ENCODE measurements at regions not wholly inside any gene's neighbourhood (a gene's known extent, or its start where the extent isn't known, plus 50 kb on each side); places are given as distances from the start of the nearest gene placed in this dataset.

- TF ChIP-seq YY1 (IDR thresholded peaks at IDR 0.05; ENCODE audit: low read depth) (no peak), EGR1 (IDR thresholded peaks at IDR 0.05) (no peak), ZBTB7A (IDR thresholded peaks at IDR 0.05; ENCODE audit: low read depth) (no peak), TAF1 (IDR thresholded peaks at IDR 0.05; ENCODE audit: low read depth) (no peak), TCF12 (IDR thresholded peaks at IDR 0.05; ENCODE audit: low read depth) (no peak), RAD21 (IDR thresholded peaks at IDR 0.05; ENCODE audit: low read depth) (no peak), TEAD4 (IDR thresholded peaks at IDR 0.05) (no peak)
These were observed 84.4 kb downstream of the MTERF1 start for GRCh38 chr7:91796122-91796521.

GRCh38 chr7:91798425-91798824 lies 82.1 kb downstream of the MTERF1 start:
- TF ChIP-seq NFIC (IDR thresholded peaks at IDR 0.05) (no peak), ZBTB7A (IDR thresholded peaks at IDR 0.05; ENCODE audit: low read depth) (no peak), CEBPB (IDR thresholded peaks at IDR 0.05) (no peak), FOXM1 (IDR thresholded peaks at IDR 0.05; ENCODE audit: borderline replicate concordance, low read depth) (no peak), TEAD4 (IDR thresholded peaks at IDR 0.05) (no peak), TCF12 (IDR thresholded peaks at IDR 0.05; ENCODE audit: low read depth) (no peak)

GRCh38 chr7:91800389-91800788 lies 80.1 kb downstream of the MTERF1 start:
- no peak for TF ChIP-seq REST (IDR thresholded peaks at IDR 0.05; ENCODE audit: low read depth)
- no peak for TF ChIP-seq USF1 (IDR thresholded peaks at IDR 0.05)
- TF ChIP-seq CREB1 (IDR thresholded peaks at IDR 0.05; ENCODE audit: low read depth), result no peak
- TF ChIP-seq TEAD4 (IDR thresholded peaks at IDR 0.05), result no peak
- TF ChIP-seq TAF1 (IDR thresholded peaks at IDR 0.05; ENCODE audit: low read depth), result no peak
- no peak for TF ChIP-seq MAX (IDR thresholded peaks at IDR 0.05)
- no peak for TF ChIP-seq RAD21 (IDR thresholded peaks at IDR 0.05; ENCODE audit: low read depth)
- no peak for TF ChIP-seq NFIC (IDR thresholded peaks at IDR 0.05)
- TF ChIP-seq CEBPB (IDR thresholded peaks at IDR 0.05), result no peak
- no peak for TF ChIP-seq FOXM1 (IDR thresholded peaks at IDR 0.05; ENCODE audit: borderline replicate concordance, low read depth)
- no peak for TF ChIP-seq ZBTB7A (IDR thresholded peaks at IDR 0.05; ENCODE audit: low read depth)
- no peak for TF ChIP-seq EGR1 (IDR thresholded peaks at IDR 0.05)
- no peak for TF ChIP-seq TCF12 (IDR thresholded peaks at IDR 0.05; ENCODE audit: low read depth)
- TF ChIP-seq EP300 (IDR thresholded peaks at IDR 0.05; ENCODE audit: borderline replicate concordance), result no peak
- TF ChIP-seq YY1 (IDR thresholded peaks at IDR 0.05; ENCODE audit: low read depth), result no peak

- TF ChIP-seq EGR1 (IDR thresholded peaks at IDR 0.05) (no peak), NFIC (IDR thresholded peaks at IDR 0.05) (no peak), TCF12 (IDR thresholded peaks at IDR 0.05; ENCODE audit: low read depth) (no peak), YY1 (IDR thresholded peaks at IDR 0.05; ENCODE audit: low read depth) (no peak), EP300 (IDR thresholded peaks at IDR 0.05; ENCODE audit: borderline replicate concordance) (no peak), MAX (IDR thresholded peaks at IDR 0.05) (no peak), ZBTB7A (IDR thresholded peaks at IDR 0.05; ENCODE audit: low read depth) (no peak), TAF1 (IDR thresholded peaks at IDR 0.05; ENCODE audit: low read depth) (no peak), RAD21 (IDR thresholded peaks at IDR 0.05; ENCODE audit: low read depth) (no peak), CEBPB (IDR thresholded peaks at IDR 0.05) (no peak)
These were observed 79.0 kb downstream of the MTERF1 start for GRCh38 chr7:91801331-91801983.

GRCh38 chr7:91811236-91811635 lies 69.3 kb downstream of the MTERF1 start:
- TF ChIP-seq YY1 (IDR thresholded peaks at IDR 0.05; ENCODE audit: low read depth), result no peak
- TF ChIP-seq FOXM1 (IDR thresholded peaks at IDR 0.05; ENCODE audit: borderline replicate concordance, low read depth), result no peak

- TF ChIP-seq EGR1 (IDR thresholded peaks at IDR 0.05) (no peak), NFIC (IDR thresholded peaks at IDR 0.05) (no peak), TCF12 (IDR thresholded peaks at IDR 0.05; ENCODE audit: low read depth) (no peak), REST (IDR thresholded peaks at IDR 0.05; ENCODE audit: low read depth) (no peak), CEBPB (IDR thresholded peaks at IDR 0.05) (no peak), MAX (IDR thresholded peaks at IDR 0.05) (no peak), RAD21 (IDR thresholded peaks at IDR 0.05; ENCODE audit: low read depth) (no peak), YY1 (IDR thresholded peaks at IDR 0.05; ENCODE audit: low read depth) (no peak), TEAD4 (IDR thresholded peaks at IDR 0.05) (no peak), ZBTB7A (IDR thresholded peaks at IDR 0.05; ENCODE audit: low read depth) (no peak), USF1 (IDR thresholded peaks at IDR 0.05) (no peak), CREB1 (IDR thresholded peaks at IDR 0.05; ENCODE audit: low read depth) (no peak), FOXM1 (IDR thresholded peaks at IDR 0.05; ENCODE audit: borderline replicate concordance, low read depth) (no peak), TAF1 (IDR thresholded peaks at IDR 0.05; ENCODE audit: low read depth) (no peak)
These were observed 68.9 kb downstream of the MTERF1 start for GRCh38 chr7:91811641-91812040.

Data from Ishikawa (cell line).